DND-41 (cell line): ENCODE measurements at regions not wholly inside any gene's neighbourhood (a gene's known extent, or its start where the extent isn't known, plus 50 kb on each side); places are given as distances from the start of the nearest gene placed in this dataset.

Source experiments
- ATAC-seq: fragments of 200-7000 bp; cut with Tn5 transposase; 3 replicates; pipeline ENCODE4 v1.9.1; 2021; ENCODE audit warnings: low read depth; ENCODE audit not compliant: insufficient read depth
- DNase-seq: peaks from one replicate; pipeline ENCODE4 v3.0.0-alpha.2; 2020
- H2AFZ ChIP-seq: 2 replicates; pipeline ENCODE4 v1.6.0; 2012; ENCODE audit warnings: low read depth, low read length
- H3K27ac ChIP-seq: 2 replicates; pipeline ENCODE4 v1.5.1; 2012; ENCODE audit warnings: low read length, inconsistent platforms
- H3K27me3 ChIP-seq: fragments of 200-600 bp; sonication (generic); 2 replicates; pipeline ENCODE4 v1.6.0; 2012; ENCODE audit warnings: low read length, mild to moderate bottlenecking, inconsistent platforms; ENCODE audit not compliant: insufficient read depth, poor library complexity
- H3K36me3 ChIP-seq: 2 replicates; pipeline ENCODE4 v1.5.1; 2012; ENCODE audit warnings: low read length, inconsistent platforms; ENCODE audit not compliant: insufficient read depth
- H3K4me1 ChIP-seq: 2 replicates; pipeline ENCODE4 v1.5.1; 2012; ENCODE audit warnings: mild to moderate bottlenecking, low read length; ENCODE audit not compliant: insufficient read depth
- H3K4me2 ChIP-seq: 2 replicates; pipeline ENCODE4 v1.6.0; 2012; ENCODE audit warnings: mild to moderate bottlenecking, moderate library complexity, low read length, inconsistent platforms; ENCODE audit not compliant: insufficient read depth
- H3K4me3 ChIP-seq, 2 experiments: fragments of 200-600 bp in 1 of 2; shearing (Covaris generic) in 1 of 2; 2 replicates each; pipeline ENCODE4 v1.5.1; 2012 to 2016; ENCODE audit warnings: inconsistent platforms in 2 of 2, low read length in 2 of 2, mild to moderate bottlenecking in 2 of 2, low read depth in 1 of 2, moderate library complexity in 1 of 2
- H3K79me2 ChIP-seq: 2 replicates; pipeline ENCODE4 v1.6.0; 2012; ENCODE audit warnings: low read length, inconsistent platforms; ENCODE audit not compliant: insufficient read depth
- H3K9ac ChIP-seq: 2 replicates; pipeline ENCODE4 v1.6.0; 2012; ENCODE audit warnings: low read depth, mild to moderate bottlenecking, inconsistent platforms, low read length, moderate library complexity
- H3K9me3 ChIP-seq: 2 replicates; pipeline ENCODE4 v1.5.1; 2012; ENCODE audit warnings: low read length, moderate library complexity, mild to moderate bottlenecking, inconsistent platforms; ENCODE audit not compliant: insufficient read depth, severe bottlenecking
- H4K20me1 ChIP-seq: 2 replicates; pipeline ENCODE4 v1.6.0; 2012; ENCODE audit warnings: low read length; ENCODE audit not compliant: insufficient read depth
- CTCF ChIP-seq: IDR thresholded peaks from 2 replicates; pipeline ENCODE4 v1.5.1; 2012; ENCODE audit warnings: borderline replicate concordance, low read length, moderate library complexity, mild to moderate bottlenecking; ENCODE audit not compliant: poor library complexity, severe bottlenecking; ENCODE audit errors: extremely low read depth
- EZH2 ChIP-seq: IDR thresholded peaks from 3 replicates; pipeline ENCODE4 v1.6.1; 2012; ENCODE audit warnings: borderline replicate concordance, low read depth, mild to moderate bottlenecking, moderate library complexity, low read length, inconsistent platforms; ENCODE audit not compliant: severe bottlenecking

DNA sequence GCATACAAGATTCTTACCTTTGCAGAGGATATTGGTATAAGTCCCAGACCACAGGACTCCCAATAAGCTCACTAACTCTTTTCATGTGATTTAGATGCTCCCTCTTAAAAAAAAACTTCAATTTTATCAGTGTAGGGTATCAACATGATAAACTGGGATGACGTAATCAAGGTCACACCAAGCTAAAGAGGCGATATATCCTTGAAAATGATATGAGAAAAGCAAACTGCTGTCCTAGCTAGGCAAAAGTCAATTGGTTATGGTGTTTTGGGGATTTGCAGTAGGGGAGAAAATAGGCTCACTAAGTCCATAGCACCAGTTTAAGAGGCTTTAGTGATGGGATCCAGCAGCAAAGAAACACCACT lies 354.4 kb downstream of the DIRAS2 start:
- no peak overlapping the region for H2AFZ ChIP-seq
- H3K9me3 ChIP-seq: no peaks in the 10 kb centered on the region

DNA sequence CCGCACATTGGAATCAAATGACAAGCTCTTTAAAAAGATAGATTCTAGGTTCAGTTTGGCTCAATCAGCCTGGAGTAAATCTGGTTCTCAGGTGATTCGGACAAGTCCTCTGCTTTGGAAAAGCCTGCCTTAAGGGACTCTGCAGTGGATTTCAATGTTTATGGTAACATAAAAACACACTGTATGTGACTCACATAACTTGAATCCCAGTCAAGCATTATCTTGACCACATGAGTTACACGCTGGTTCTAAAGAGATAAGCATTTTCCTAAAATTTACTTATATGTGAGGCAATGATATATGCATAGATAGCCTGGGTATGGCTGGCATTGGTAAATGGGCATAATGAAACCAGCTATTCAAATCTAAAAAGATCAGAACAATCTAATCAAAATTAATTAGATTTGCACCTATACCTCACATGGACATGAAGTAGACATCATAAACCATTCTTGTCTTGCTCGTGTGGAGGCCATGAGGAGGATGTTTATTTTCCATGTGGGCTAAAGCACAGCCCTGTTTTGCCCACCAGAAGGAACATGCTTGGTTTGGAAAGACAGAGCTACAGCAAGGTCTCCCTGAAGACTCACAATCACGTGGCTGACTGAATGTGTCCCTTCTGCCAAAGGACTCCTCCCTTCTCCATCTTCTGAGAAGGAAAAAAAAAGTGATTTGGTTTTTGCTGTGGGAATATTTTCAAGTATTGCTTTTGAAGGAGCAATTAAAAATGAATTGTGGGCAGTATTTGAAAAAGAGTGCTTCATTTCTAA lies 351.7 kb downstream of the DIRAS2 start:
- H3K4me3 ChIP-seq: no peak overlapping the region
- H3K9me3 ChIP-seq: no peaks in the 10 kb centered on the region
- no peaks in the 10 kb centered on the region for H3K79me2 ChIP-seq
- H3K4me2 ChIP-seq: no peak overlapping the region
- TF ChIP-seq EZH2 (no peak), CTCF (no peak)
- no peak overlapping the region for H3K27ac ChIP-seq
- ATAC-seq (no peak), DNase-seq (no peak)
- H3K4me1 ChIP-seq: no peaks in the 10 kb centered on the region
- H3K27me3 ChIP-seq: peaks cover 7% of the 10 kb centered on the region
- H3K36me3 ChIP-seq: no peaks in the 10 kb centered on the region
- H2AFZ ChIP-seq: no peak overlapping the region
- no peak overlapping the region for H3K9ac ChIP-seq
- no peaks in the 10 kb centered on the region for H4K20me1 ChIP-seq

More for the DNA sequence above, 354.4 kb downstream of the DIRAS2 start:
- Histone ChIP-seq H3K36me3 (no peaks in the 10 kb centered on the region), H3K4me1 (no peaks in the 10 kb centered on the region), H3K4me3 (no peak overlapping the region), H3K9ac (no peak overlapping the region), H3K27me3 (peaks cover 8% of the 10 kb centered on the region), H3K27ac (no peak overlapping the region), H4K20me1 (no peaks in the 10 kb centered on the region), H3K4me2 (no peak overlapping the region), H3K79me2 (no peaks in the 10 kb centered on the region)
- DNase-seq: no peak
- ATAC-seq: no peak
- TF ChIP-seq CTCF (no peak), EZH2 (no peak)

DNA sequence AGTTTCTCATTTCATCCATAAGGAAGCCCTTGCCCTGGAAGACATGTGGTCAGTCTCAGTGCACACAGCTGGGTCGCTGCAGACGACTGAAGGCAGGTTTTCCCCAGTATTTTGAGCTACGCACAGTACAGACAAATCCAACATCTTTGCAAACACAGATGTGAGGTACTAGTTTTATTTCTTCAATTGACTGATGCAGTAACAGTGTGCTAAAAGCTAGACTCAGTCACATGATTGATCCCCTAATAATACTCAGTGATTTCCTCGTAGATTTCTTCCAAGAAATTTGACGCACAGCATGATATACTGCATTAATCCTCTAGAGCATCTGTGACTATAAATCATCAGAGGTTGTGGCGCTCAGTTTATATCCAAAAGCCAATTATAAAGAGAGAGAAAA lies 346.1 kb downstream of the DIRAS2 start:
- no peak overlapping the region for H2AFZ ChIP-seq
- H3K9me3 ChIP-seq: no peaks in the 10 kb centered on the region
- ATAC-seq: no peak
- H3K27me3 ChIP-seq: peaks cover 2% of the 10 kb centered on the region
- H4K20me1 ChIP-seq: no peaks in the 10 kb centered on the region
- H3K4me3 ChIP-seq: no peak overlapping the region
- TF ChIP-seq CTCF (no peak), EZH2 (no peak)
- no peak overlapping the region for H3K4me2 ChIP-seq
- H3K4me1 ChIP-seq: no peaks in the 10 kb centered on the region
- no peak for DNase-seq
- no peak overlapping the region for H3K9ac ChIP-seq
- no peak overlapping the region for H3K27ac ChIP-seq
- no peaks in the 10 kb centered on the region for H3K79me2 ChIP-seq
- no peaks in the 10 kb centered on the region for H3K36me3 ChIP-seq
